SW 1271 (cell line): ENCODE measurements at regions not wholly inside any gene's neighbourhood (a gene's known extent, or its start where the extent isn't known, plus 50 kb on each side); places are given as distances from the start of the nearest gene placed in this dataset.
A peak's percentile ranks its signal among the peaks of the same experiment; 100 is the strongest.

Source experiments
- DNase-seq, 2 experiments: peaks; one replicate each; lab custom pipeline; 2025; lab: John Stamatoyannopoulos, UW

GRCh38 chr17:13933441-13934276 is 135.6 kb upstream of the COX10 start:
- DNase-seq, result no peak

DNA sequence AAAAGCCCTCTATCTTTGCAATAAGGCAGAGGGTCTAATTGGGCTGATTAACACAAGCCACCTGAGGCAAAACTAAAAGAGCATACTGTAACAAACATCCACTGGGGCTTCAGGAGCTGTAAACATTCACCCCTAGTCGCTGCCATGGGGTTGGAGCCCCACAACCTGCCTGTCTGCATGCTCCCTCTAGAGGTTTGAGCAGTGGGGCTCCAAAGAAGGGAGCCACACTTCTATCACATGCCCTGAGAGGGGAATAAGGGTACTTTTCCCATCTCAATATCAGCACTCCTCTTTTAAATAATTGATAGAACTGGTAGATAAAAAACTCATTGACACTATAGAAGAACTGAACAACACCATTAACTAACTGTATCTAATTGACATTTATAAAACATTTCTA is 130.1 kb upstream of the COX10 start:
- no peak for DNase-seq

GRCh38 chr17:13940858-13941665 is 128.2 kb upstream of the COX10 start:
- DNase-seq, result peak; percentile 9 to 10

- no peak for DNase-seq
These were observed 127.5 kb upstream of the COX10 start for GRCh38 chr17:13941781-13942180.

- DNase-seq, result no peak
These were observed 125.4 kb upstream of the COX10 start for GRCh38 chr17:13943909-13944308.

DNA sequence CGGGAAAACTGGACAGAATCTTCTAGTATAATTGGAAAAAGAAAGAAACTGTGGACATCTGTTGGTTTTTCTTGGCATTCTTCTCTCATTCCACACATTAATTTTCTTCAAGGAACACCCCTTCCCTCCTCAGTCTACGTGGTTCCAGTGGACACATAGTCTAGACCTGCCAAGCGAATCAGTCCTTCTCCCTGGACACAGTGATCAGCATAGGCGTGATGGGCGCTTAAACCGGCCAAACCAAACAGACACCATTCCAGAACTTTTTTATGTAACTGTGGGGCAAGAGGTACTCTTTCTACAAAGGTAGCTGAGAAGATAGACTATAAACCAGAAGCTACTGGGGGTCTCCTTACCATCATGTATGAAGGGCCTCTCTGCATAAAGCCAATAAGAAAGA is 121.8 kb upstream of the COX10 start:
- no peak for DNase-seq

DNA sequence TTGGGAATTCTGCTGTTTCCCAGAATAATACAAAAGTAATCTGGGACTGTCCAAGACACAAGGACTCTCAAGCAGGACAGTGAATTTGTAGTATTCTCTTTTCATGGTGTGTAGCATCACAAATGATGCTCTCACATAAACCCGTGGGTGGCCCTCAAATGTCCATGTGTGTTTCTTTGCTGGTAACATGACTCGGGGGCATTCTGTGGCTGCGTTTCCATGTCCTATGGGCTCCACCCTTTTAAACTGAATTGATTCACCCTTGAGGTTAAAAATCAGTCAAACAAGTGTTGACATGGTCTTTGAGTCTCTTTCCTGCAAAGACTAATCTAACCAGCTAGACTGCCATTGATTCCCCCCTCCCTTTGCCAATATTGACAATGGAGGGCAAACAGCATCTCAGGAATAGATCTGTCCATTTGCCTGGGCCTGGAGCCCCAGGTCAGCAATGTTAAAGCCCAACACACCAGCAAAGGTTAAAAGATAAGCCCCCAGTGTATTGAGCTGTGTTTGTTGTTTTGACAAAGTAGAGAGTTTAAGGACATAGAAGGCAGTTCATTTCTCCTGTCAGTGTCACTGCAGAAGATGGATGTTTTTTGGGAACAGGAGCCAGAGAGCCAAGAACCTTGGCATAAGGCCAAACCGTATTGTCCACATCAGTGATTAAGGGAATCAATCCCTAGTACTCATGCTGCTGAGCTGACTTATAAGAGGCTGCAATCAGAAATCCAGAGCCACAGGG is 117.1 kb upstream of the COX10 start:
- DNase-seq, result no peak

- no peak for DNase-seq
These were observed 115.5 kb upstream of the COX10 start for GRCh38 chr17:13953841-13954240.

- DNase-seq, result no peak
These were observed 111.7 kb upstream of the COX10 start for GRCh38 chr17:13957636-13958035.

- no peak for DNase-seq
These were observed 110.5 kb upstream of the COX10 start for GRCh38 chr17:13958773-13959172.

- DNase-seq, result no peak
These were observed 108.0 kb upstream of the COX10 start for GRCh38 chr17:13961265-13961664.

GRCh38 chr17:13962716-13963240 is 106.5 kb upstream of the COX10 start:
- no peak for DNase-seq

DNA sequence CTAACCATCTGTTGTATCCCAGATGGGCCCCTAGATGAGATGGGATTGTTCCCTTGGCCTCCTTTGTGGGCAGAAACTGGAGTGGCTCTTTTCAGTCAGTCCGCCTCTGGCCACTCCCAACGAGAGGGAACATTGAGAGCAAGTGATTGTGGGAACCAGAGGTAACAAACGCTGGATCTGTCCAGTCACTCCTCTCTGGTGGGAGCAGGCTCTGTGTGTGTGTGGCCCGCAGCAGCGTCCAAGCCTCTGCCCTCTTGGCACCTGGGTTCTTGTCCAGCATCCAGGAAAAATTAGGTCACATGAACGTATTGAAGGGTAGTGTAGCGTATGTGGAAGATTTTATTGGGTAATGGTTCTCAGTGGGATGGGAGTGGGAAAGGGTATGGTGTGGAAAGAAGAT is 101.9 kb upstream of the COX10 start:
- no peak for DNase-seq

- DNase-seq, result no peak
These were observed 98.8 kb upstream of the COX10 start for GRCh38 chr17:13970531-13970930.

DNA sequence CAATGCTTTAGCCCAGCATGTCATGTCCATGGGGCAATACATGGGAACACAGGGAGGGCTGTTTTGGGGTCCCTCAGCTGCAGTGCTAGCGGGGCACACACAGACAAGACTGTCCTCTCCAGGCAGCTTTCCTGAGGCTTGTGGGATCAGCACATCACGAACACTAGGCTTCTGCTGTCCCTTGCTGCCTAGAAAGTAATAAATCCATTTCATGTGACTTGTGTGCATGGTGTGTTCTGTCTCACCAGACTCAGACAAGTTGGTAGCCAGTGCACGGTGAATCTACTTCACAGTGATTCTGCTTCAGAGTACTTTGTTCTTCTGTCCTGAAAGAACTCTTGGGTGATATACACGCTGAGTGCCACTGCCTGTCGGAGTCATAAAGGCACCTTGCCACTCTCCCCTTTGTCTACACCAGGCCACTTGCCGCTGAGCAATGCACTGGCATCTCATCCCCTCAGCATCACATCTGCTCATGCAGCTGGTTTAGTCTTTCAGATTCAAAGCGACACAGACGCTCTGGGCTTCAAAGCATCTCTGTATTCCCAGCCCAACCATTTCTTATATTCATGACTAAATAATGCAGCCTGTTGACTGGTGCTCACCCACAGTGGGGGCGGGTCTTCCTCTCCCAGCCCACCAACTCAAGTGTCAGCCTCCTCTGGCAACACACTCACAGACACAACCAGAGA is 95.2 kb upstream of the COX10 start:
- DNase-seq, result no peak

GRCh38 chr17:13977837-13978236 is 91.5 kb upstream of the COX10 start:
- DNase-seq, result no peak

DNA sequence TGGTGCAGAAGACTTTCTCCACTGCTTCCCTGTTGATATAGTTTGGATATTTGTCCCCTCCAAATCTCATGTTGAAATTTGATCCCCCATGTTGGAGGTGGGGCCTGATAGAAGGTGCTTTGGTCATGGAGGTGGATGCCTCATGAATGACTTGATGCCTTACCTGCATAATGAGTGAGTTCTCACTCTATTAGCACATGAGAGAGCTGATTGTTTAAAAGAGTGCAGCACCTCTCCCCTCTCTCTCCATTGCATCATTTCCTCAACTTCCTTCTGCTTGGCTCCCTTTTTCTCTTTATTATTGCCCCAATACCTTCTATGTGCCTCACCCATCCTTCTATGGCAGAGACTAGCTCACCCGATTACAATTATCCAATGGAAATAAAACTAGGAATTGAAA is 90.8 kb upstream of the COX10 start:
- DNase-seq, result no peak

DNA sequence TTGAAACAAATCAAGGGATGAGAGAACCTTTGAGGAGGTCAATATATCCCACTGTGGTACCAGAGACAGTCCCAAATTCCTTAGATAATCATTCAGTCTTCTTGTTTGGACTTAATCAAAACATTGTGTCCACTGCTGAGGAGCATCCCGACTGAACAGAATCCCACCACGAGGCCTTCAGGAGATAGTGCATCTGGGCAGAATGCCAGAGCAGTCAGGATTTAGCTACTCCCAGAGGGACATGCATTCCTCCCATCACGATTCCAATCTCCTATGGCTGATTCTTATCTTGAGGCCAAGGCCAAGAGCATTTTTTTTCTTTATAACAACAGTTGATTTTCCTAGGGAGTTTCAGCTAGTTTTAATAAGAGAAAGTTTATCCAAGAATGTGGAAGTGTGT is 87.4 kb upstream of the COX10 start:
- no peak for DNase-seq

DNA sequence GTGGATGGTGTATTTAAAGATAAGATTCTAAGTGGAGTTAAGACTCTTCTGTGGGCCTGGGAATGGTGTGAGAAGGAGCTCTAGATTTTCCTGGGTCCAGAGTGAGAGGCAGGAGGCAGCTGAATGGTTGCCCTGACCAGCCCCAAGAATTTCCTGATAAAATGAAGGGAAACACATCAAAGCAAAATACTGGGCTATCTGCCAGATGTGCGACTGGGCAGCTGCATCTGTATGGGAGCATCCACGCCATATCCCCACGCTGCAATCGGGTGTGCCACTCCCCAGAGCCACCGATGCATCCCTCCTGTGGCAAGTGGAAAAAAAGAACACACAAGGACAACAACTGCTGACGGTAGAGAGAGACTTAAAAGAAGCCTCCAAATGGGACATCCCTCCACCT is 84.3 kb upstream of the COX10 start:
- DNase-seq, result no peak

DNA sequence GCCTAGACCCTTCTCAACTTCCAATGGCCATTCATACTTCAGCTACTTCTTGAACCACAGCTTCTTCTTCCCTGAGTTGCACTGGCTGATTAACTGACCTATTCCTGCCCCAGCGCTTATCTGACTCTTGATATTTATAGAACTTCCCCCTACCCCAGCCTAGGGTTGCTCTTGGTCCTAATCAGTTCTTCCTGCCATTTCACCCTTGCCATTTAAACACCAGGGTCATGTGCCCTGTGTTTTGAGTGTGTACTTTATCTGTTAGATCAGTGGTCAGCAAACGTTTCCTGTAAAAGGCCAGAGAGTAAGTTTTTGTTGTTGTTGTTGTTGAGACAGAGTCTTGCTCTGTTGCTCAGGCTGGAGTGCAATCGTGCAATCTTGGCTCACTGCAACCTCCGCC is 82.4 kb upstream of the COX10 start:
- DNase-seq, result no peak

- DNase-seq, result no peak
These were observed 80.2 kb upstream of the COX10 start for GRCh38 chr17:13989138-13989537.

GRCh38 chr17:13993106-13993505 is 76.2 kb upstream of the COX10 start:
- no peak for DNase-seq
